ENCODE measurements at regions not wholly inside any gene's neighbourhood (a gene's known extent, or its start where the extent isn't known, plus 50 kb on each side); places are given as distances from the start of the nearest gene placed in this dataset.
A peak's percentile ranks its signal among the peaks of the same experiment; 100 is the strongest.
"Not testable (repeated sequence)": the region's sequence is repeated elsewhere in the genome, so short reads cannot be mapped to it uniquely, and the experiment has no call there.

GRCh38 chr12:124669271-124669721 is 101.9 kb upstream of the NCOR2 start:
- DNase-seq: not testable (repeated sequence)

- no peak for DNase-seq
These were observed 101.2 kb upstream of the NCOR2 start for GRCh38 chr12:124668602-124669001.

- no peak for DNase-seq
These were observed 100.3 kb upstream of the NCOR2 start for GRCh38 chr12:124667506-124668326.

- DNase-seq: no peak
These were observed 99.4 kb upstream of the NCOR2 start for GRCh38 chr12:124666722-124667259.

- DNase-seq: no peak
These were observed 98.1 kb upstream of the NCOR2 start for GRCh38 chr12:124665511-124665910.

- no peak for DNase-seq
These were observed 97.1 kb upstream of the NCOR2 start for GRCh38 chr12:124664395-124665111.

GRCh38 chr12:124663771-124664366 is 96.5 kb upstream of the NCOR2 start:
- no peak for DNase-seq

- no peak for DNase-seq
These were observed 95.8 kb upstream of the NCOR2 start for GRCh38 chr12:124663206-124663605.

GRCh38 chr12:124661341-124661740 is 93.9 kb upstream of the NCOR2 start:
- DNase-seq: no peak

- DNase-seq: no peak
These were observed 93.4 kb upstream of the NCOR2 start for GRCh38 chr12:124660851-124661250.

GRCh38 chr12:124658806-124659402 is 91.5 kb upstream of the NCOR2 start:
- DNase-seq: peak; percentile 72

GRCh38 chr12:124658302-124658701 is 90.9 kb upstream of the NCOR2 start:
- no peak for DNase-seq

- DNase-seq: no peak
These were observed 89.6 kb upstream of the NCOR2 start for GRCh38 chr12:124656947-124657434.

GRCh38 chr12:124655698-124656516 is 88.5 kb upstream of the NCOR2 start:
- DNase-seq: peak; percentile 92

- DNase-seq: peak; percentile 92
These were observed 87.8 kb upstream of the NCOR2 start for GRCh38 chr12:124655048-124655697.

- DNase-seq: no peak
These were observed 87.2 kb upstream of the NCOR2 start for GRCh38 chr12:124654666-124655047.

- no peak for DNase-seq
These were observed 85.9 kb upstream of the NCOR2 start for GRCh38 chr12:124653169-124653931.

GRCh38 chr12:124652661-124653060 is 85.2 kb upstream of the NCOR2 start:
- DNase-seq: no peak

- peak; percentile 50 for DNase-seq
These were observed 84.3 kb upstream of the NCOR2 start for GRCh38 chr12:124651516-124652273.

GRCh38 chr12:124650912-124651311 is 83.5 kb upstream of the NCOR2 start:
- no peak for DNase-seq

Data from DMS 273 treated with DMSO at 0.1 percent for 48 hours (cell line).